ENCODE measurements at regions not wholly inside any gene's neighbourhood (a gene's known extent, or its start where the extent isn't known, plus 50 kb on each side); places are given as distances from the start of the nearest gene placed in this dataset.
"Not testable (repeated sequence)": the region's sequence is repeated elsewhere in the genome, so short reads cannot be mapped to it uniquely, and the experiment has no call there.

- DNase-seq (ENCODE audit: low read depth in 2 of 2), result no peak
Observed at GRCh38 chr6:9195322-9195721, 760.0 kb upstream of the SLC35B3 start.

GRCh38 chr6:9192405-9192909 is 757.1 kb upstream of the SLC35B3 start:
- no peak for DNase-seq (ENCODE audit: low read depth in 2 of 2)

- no peak for DNase-seq (ENCODE audit: low read depth in 2 of 2)
Observed at GRCh38 chr6:9186148-9186547, 750.8 kb upstream of the SLC35B3 start.

- DNase-seq (ENCODE audit: low read depth in 2 of 2), result no peak
Observed at GRCh38 chr6:9178071-9178470, 742.7 kb upstream of the SLC35B3 start.

GRCh38 chr6:9173229-9173628 is 737.9 kb upstream of the SLC35B3 start:
- no peak for DNase-seq (ENCODE audit: low read depth in 2 of 2)

GRCh38 chr6:9172096-9172495 is 736.8 kb upstream of the SLC35B3 start:
- DNase-seq (ENCODE audit: low read depth in 2 of 2), result no peak

GRCh38 chr6:9168669-9169068 is 733.3 kb upstream of the SLC35B3 start:
- no peak for DNase-seq (ENCODE audit: low read depth in 2 of 2)

GRCh38 chr6:9161731-9162130 is 726.4 kb upstream of the SLC35B3 start:
- DNase-seq (ENCODE audit: low read depth in 2 of 2), result no peak

- DNase-seq (ENCODE audit: low read depth in 2 of 2), result no peak
Observed at GRCh38 chr6:9159051-9159450, 723.7 kb upstream of the SLC35B3 start.

- DNase-seq (ENCODE audit: low read depth in 2 of 2), result no peak
Observed at GRCh38 chr6:9155836-9156235, 720.5 kb upstream of the SLC35B3 start.

GRCh38 chr6:9143140-9143539 is 707.8 kb upstream of the SLC35B3 start:
- no peak for DNase-seq (ENCODE audit: low read depth in 2 of 2)

- DNase-seq (ENCODE audit: low read depth in 2 of 2), result no peak
Observed at GRCh38 chr6:9140951-9141460, 705.7 kb upstream of the SLC35B3 start.

- no peak for DNase-seq (ENCODE audit: low read depth in 2 of 2)
Observed at GRCh38 chr6:9140172-9140571, 704.8 kb upstream of the SLC35B3 start.

GRCh38 chr6:9139746-9140145 is 704.4 kb upstream of the SLC35B3 start:
- DNase-seq (ENCODE audit: low read depth in 2 of 2), result no peak

- no peak for DNase-seq (ENCODE audit: low read depth in 2 of 2)
Observed at GRCh38 chr6:9138936-9139335, 703.6 kb upstream of the SLC35B3 start.

GRCh38 chr6:9136141-9136822 is 700.9 kb upstream of the SLC35B3 start:
- DNase-seq (ENCODE audit: low read depth in 2 of 2), result no peak

GRCh38 chr6:9131616-9132015 is 696.3 kb upstream of the SLC35B3 start:
- DNase-seq (ENCODE audit: low read depth in 2 of 2), result no peak

- no peak for DNase-seq (ENCODE audit: low read depth in 2 of 2)
Observed at GRCh38 chr6:9131201-9131600, 695.9 kb upstream of the SLC35B3 start.

GRCh38 chr6:9128970-9129369 is 693.6 kb upstream of the SLC35B3 start:
- DNase-seq (ENCODE audit: low read depth in 2 of 2), result no peak

- DNase-seq (ENCODE audit: low read depth in 2 of 2), result no peak
Observed at GRCh38 chr6:9126878-9127560, 691.7 kb upstream of the SLC35B3 start.

GRCh38 chr6:9126034-9126433 is 690.7 kb upstream of the SLC35B3 start:
- DNase-seq (ENCODE audit: low read depth in 2 of 2), result not testable (repeated sequence)

- DNase-seq (ENCODE audit: low read depth in 2 of 2), result no peak
Observed at GRCh38 chr6:9121549-9121948, 686.2 kb upstream of the SLC35B3 start.

- no peak for DNase-seq (ENCODE audit: low read depth in 2 of 2)
Observed at GRCh38 chr6:9116026-9116425, 680.7 kb upstream of the SLC35B3 start.
